ENCODE measurements at regions not wholly inside any gene's neighbourhood (a gene's known extent, or its start where the extent isn't known, plus 50 kb on each side); places are given as distances from the start of the nearest gene placed in this dataset.

GRCh38 chr2:104788742-104789455 is 65.0 kb upstream of the POU3F3 start:
- no peak for DNase-seq

- DNase-seq, result no peak
These were observed 63.7 kb upstream of the POU3F3 start for GRCh38 chr2:104790100-104790811.

GRCh38 chr2:104790901-104791495 is 62.9 kb upstream of the POU3F3 start:
- DNase-seq, result no peak

GRCh38 chr2:104793966-104794365 is 59.9 kb upstream of the POU3F3 start:
- DNase-seq, result no peak

- no peak for DNase-seq
These were observed 59.5 kb upstream of the POU3F3 start for GRCh38 chr2:104794441-104794840.

All from T-helper 1 cell (primary cell).